GM21528 (cell line): ENCODE measurements at regions not wholly inside any gene's neighbourhood (a gene's known extent, or its start where the extent isn't known, plus 50 kb on each side); places are given as distances from the start of the nearest gene placed in this dataset.

Experiments
- ATAC-seq: cut with Tn5 transposase; IDR thresholded peaks from one replicate; pipeline ENCODE4 v1.9.1; 2021; ENCODE audit warnings: mild to moderate bottlenecking, moderate library complexity; ENCODE audit not compliant: unreplicated experiment, low FRiP score

DNA sequence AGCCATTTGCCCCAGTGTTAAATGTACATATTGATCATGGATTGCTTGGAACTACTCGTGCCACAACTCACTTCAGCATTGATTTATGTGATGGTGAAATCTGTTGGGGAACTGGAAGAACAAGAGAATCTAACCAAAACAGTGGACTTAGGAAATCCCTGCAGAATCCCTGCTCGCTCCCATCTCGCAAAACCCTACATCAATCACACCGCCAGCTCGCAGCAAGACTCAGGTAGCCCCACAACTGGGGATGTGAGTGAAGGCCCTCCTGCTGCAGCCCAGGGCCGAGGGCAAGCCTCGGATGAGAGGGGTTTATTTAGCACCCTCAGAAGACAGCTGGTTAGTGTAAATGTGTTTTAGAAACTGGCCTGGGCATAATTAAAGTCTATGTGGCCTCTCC lies 171.6 kb downstream of the ANAPC1 start:
- no peak for ATAC-seq

DNA sequence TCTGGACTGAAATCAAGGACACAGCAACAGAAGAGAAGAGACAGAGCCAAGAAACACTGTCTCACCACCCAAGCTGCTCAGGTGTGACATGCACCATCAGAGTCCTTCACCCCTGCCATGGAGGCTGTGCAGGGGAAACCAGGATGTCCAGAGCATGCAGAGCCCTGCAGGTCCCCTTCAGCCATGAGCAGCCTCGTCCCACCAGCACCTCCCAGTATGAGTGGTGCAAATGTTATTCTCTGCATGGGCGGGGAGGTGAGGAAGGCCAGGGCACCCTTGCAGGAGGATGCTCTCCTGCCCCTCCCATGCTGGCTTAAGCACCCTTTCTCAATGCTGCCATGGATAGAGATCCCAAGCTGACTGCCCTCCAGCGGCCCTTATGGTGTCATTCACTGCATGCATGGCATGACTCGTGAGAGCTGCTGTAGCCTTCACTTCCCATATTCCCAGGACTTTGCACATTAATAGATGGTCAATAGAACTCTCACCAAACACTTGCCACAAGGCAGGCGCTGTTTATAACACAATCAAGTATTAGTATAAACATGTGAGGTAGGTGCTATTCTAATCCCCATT lies 171.0 kb downstream of the ANAPC1 start:
- ATAC-seq = no peak

DNA sequence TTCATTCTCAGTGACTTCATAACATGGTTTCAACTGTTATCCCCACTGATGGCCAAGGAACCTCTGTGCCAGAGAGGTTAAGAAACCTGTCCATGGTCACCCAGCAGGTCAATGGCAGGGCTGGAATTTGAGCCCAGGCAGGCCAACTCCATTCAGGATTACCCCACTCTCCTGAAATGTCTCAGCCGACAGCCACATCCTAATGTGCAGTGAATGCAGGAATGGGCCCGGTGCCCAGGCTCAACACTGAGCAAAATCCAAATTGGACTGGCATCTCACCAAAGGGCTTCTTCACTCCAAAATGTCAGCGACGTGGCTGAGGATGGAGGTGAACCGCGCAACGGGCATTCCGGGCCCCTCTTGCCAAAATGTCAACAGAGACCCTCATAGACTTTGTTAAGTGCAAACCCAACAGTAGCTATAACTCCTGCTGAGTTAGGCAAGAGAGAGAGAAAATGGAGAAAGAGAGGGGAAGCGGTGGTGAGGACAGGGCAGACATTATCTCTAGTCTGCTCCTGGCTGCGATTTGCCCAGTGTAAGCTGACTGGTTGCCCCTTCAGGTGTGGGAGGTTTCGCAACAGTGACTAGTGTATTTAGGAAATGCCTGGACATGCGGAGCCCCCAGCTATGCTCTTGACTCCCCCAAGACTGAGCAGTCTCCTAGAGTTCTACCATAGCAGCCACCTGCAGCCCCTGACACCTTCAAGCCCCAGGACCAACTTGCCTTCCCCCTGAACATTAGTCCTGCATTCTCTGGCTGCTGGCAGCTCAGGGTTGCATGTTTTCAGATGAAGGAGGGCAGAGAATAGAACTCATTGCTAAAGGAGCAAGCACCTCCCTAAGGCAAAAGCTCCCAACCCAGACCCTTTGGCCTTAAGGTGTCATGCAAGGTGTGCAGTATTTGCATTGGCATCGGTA lies 167.7 kb downstream of the ANAPC1 start:
- no peak for ATAC-seq

DNA sequence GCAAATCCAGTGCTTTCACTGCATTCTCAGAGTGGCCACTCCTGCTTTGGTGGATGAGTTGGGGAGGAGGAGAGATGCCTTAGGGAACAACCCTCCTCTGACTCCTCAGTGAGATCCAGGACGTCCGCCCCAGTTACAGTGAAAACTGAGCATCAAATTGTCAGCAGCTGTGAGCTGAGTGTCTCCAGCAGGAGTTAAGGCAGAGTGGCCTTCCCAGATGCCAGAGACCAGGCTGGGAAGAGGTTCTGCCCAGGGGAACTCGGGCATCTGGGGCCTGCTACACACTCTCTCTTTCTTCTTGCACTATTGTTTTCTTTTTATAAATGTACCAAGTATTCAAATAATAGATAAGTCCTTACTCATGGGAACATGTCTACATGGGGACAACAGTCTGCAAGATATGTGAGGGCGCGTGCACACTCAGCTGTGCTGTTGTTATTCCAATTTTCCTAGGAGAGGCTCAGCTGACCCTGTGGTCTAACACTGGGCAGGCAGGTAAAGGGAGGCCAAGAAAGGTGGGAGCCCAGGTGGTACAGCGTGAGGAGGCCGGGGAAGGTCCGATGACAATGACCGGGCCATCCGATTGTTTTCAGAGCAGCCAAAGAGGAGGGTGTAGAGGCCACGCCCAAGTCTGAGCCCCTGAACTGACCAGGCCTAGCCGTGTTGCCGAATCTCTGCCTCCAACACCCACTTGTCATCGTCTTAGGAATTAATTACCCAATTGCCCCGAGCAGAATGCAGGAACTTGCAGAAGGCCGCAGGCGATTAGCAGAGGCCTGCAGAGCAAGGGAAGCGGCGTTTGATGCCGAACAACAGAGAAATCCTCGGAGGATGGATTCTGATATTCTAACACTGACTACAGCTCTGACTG lies 166.9 kb downstream of the ANAPC1 start:
- ATAC-seq = no peak
